Motor neuron (in vitro differentiated cells): ENCODE measurements at regions not wholly inside any gene's neighbourhood (a gene's known extent, or its start where the extent isn't known, plus 50 kb on each side); places are given as distances from the start of the nearest gene placed in this dataset.
A peak's percentile ranks its signal among the peaks of the same experiment; 100 is the strongest.
"Not testable (repeated sequence)": the region's sequence is repeated elsewhere in the genome, so short reads cannot be mapped to it uniquely, and the experiment has no call there.

ENCODE experiments used
- ATAC-seq, 8 experiments: fragments of 200-7000 bp; cut with Tn5 transposase; replicated peaks in 6 of 8; 2 replicates each; pipeline ENCODE4 v1.8.0; 2021; ENCODE audit warnings: mild to moderate bottlenecking in 8 of 8, moderate library complexity in 8 of 8
- H3K27ac ChIP-seq, 2 donors: fragments of 250-450 bp; sonication (Bioruptor Pico); 2 replicates each; pipeline ENCODE4 v1.9.0; 2021; ENCODE audit warnings: antibody characterized with exemption in 2 of 2, mild to moderate bottlenecking in 2 of 2, moderate library complexity in 1 of 2
- H3K4me1 ChIP-seq, 2 donors: fragments of 250-450 bp; sonication (Bioruptor Pico); replicated peaks in 1 of 2; 2 replicates each; pipeline ENCODE4 v1.6.1; 2021; ENCODE audit warnings: antibody characterized with exemption in 2 of 2, mild to moderate bottlenecking in 2 of 2, moderate library complexity in 1 of 2
- H3K4me3 ChIP-seq, 5 donors: fragments of 250-450 bp; sonication (Bioruptor Pico); 2 replicates each; pipeline ENCODE4 v1.9.0; 2021; ENCODE audit warnings: antibody characterized with exemption in 5 of 5, mild to moderate bottlenecking in 5 of 5, moderate library complexity in 4 of 5
- WGBS, 10 experiments: fragments of 450-650 bp; shearing (Covaris generic); methylation state at CpG; one replicate each; pipeline ENCODE4 v1.0.0; 2022; 5-methylcytosine and 5-hydroxymethylcytosine counted together
- in situ Hi-C, 9 experiments: fragments of 400-800 bp; cut with MboI; loops; one replicate each; pipeline ENCODE4 v1.15.0; 2021; ENCODE audit warnings: low sequenced_read_pairs in 9 of 9, low pct_unique_long_range_greater_than_20kb in 2 of 9; ENCODE audit not compliant: unreplicated experiment in 9 of 9

- Histone ChIP-seq H3K27ac (no peak overlapping the region), H3K4me1 (peaks cover 4 to 13% of the 10 kb centered on the region in 2 donors), H3K4me3 (no peak overlapping the region)
- in situ Hi-C loops: no loop called here
- WGBS, 10 experiments: 4 to 100% (median 58%) methylated on average over 1 to 16 of the region's 19 CpGs; no CpG with 5 or more reads in 1 of the 10 experiments
- peak in 1 of 8 experiments; percentile 90 for ATAC-seq
Observed at GRCh38 chr13:28583651-28584091, 75.3 kb upstream of the POMP start.

DNA sequence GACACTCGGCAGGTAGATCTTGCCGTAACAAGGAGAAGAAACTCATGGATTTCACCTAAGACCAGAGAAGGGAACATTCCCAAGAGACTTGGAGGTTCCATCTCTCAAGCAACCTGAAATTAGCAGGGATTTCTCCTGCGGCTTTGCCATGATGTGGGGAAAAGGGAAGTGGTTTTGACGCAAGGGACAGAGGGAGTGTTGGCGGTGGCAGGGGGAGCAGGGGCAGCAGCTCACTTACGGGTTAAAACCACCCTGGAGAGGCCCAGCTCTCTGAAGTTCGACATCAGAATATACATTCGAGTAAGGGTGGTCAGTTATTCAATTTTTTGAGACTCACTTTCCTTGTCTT, 76.1 kb upstream of the POMP start:
- H3K27ac ChIP-seq: no peak overlapping the region
- H3K4me1 ChIP-seq: peaks cover 4 to 13% of the 10 kb centered on the region in 2 donors
- WGBS, 10 experiments: 64 to 91% (median 83%) methylated on average over 3 to 7 of the region's 8 CpGs; no CpG with 5 or more reads in 3 of the 10 experiments
- H3K4me3 ChIP-seq: no peak overlapping the region
- in situ Hi-C loops: no loop called here
- ATAC-seq: no peak

DNA sequence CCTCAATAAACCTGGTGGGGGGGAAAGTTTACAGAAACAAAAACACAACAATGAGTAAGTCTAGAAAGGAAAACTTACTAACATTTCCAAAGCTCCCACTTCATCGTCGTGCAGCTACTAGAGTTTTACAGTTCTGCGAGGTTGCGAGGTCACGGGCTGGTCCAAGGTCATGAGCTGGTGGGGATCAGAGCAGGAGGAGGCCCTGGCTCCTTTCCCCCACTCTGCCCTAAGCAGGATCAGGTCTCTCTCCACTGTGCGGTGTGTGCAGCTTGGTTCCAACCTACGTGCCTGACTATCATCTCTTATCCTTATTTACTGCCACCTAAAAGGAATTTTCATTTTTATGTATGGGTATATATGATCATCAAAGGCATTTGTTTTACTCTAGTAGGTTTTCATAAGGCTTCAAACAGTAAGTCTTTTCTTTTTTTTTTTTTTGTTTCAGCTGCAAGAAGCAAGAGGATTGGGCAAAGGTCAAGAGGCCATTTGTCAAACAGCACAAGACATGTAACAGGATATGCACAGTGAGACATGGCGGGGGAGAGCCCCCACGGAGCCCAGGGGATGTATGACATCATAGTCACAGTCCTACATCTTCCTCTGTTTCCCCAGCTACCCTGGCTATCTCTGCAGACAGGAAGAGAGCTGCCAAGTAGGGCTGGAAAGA, 76.6 kb upstream of the POMP start:
- WGBS, 10 experiments: 58 to 90% (median 74%) methylated on average over 2 to 7 of the region's 9 CpGs; no CpG with 5 or more reads in 1 of the 10 experiments
- no peak overlapping the region for H3K4me3 ChIP-seq
- H3K27ac ChIP-seq: no peak overlapping the region
- peaks cover 4 to 13% of the 10 kb centered on the region in 2 donors for H3K4me1 ChIP-seq
- ATAC-seq: peak in 3 of 8 experiments; percentile 58 to 77 (median 63)
- in situ Hi-C loops: no loop called here

DNA sequence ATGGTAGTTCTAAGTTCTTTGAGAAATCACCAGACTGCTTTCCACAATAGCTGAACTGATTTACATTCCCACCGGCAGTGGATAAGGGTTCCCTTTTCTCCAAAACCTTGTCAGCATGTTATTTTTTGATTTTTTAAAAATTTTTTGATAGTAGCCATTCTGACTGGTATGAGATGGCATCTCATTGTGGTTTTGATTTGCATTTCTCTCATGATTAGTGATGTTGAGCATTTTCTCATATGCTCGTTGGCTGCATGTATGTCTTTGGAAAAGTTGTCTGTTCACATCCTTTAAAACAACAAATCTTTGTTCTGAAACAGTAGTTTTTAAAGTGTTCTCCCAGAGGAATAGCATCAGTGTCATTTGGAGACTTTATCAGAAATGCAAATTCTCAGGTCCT, 77.5 kb upstream of the POMP start:
- Histone ChIP-seq H3K4me1 (peaks cover 4 to 13% of the 10 kb centered on the region in 2 donors), H3K27ac (no peak overlapping the region), H3K4me3 (no peak overlapping the region)
- in situ Hi-C loops: no loop called here
- ATAC-seq: no peak
- WGBS, 10 experiments: 56 to 100% (median 91%) methylated on average over 2 of the region's 2 CpGs; no CpG with 5 or more reads in 4 of the 10 experiments

- ATAC-seq: no peak
- peaks cover 4 to 13% of the 10 kb centered on the region in 2 donors for H3K4me1 ChIP-seq
- in situ Hi-C loops: no loop called here
- H3K27ac ChIP-seq: no peak overlapping the region
- WGBS, 10 experiments: 46 to 89% (median 73%) methylated on average over 2 to 5 of the region's 5 CpGs; no CpG with 5 or more reads in 1 of the 10 experiments
- no peak overlapping the region for H3K4me3 ChIP-seq
Observed at GRCh38 chr13:28579736-28580135, 79.2 kb upstream of the POMP start.

- ATAC-seq: peak in 1 of 8 experiments; percentile 32
- 49 to 94% (median 74%) methylated on average over 2 to 3 of the region's 7 CpGs; no CpG with 5 or more reads in 3 of the 10 experiments for WGBS, 10 experiments
- in situ Hi-C loops: no loop called here
- H3K4me1 ChIP-seq: peaks cover 4 to 13% of the 10 kb centered on the region in 2 donors
- no peak overlapping the region for H3K27ac ChIP-seq
- no peak overlapping the region for H3K4me3 ChIP-seq
Observed at GRCh38 chr13:28579322-28579721, 79.6 kb upstream of the POMP start.

GRCh38 chr13:28576067-28576466, 81.1 kb upstream of the FLT1 start:
- no peak for ATAC-seq
- no peak overlapping the region for H3K4me3 ChIP-seq
- WGBS, 10 experiments: 92 to 100% (median 100%) methylated on average over 1 of the region's 1 CpG; no CpG with 5 or more reads in 5 of the 10 experiments
- H3K27ac ChIP-seq: no peak overlapping the region
- peaks cover 0 to 6% of the 10 kb centered on the region in 2 donors for H3K4me1 ChIP-seq
- in situ Hi-C loops: no loop called here

DNA sequence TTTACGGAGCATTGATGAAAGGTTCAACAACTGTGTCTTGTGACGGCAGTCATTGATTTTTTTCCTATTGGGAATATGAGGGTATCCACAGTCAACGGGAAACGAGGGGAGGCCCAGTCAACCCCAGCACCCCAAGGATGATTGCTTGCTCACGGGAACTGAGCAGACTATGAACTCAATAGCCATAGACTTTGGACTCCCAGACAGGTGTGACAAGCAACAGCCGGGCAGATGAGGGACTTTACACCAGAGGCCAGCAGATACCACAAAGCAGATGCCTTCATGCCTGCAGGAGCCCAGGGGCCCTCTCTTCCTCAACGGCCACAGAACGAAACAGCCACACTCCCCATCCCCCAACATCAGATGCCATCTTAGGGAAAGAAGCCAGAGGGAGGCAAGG, 80.3 kb upstream of the FLT1 start:
- H3K4me1 ChIP-seq: peaks cover 0 to 6% of the 10 kb centered on the region in 2 donors
- ATAC-seq: no peak
- in situ Hi-C loops: no loop called here
- 57 to 100% (median 89%) methylated on average over 1 to 8 of the region's 8 CpGs; no CpG with 5 or more reads in 3 of the 10 experiments for WGBS, 10 experiments
- H3K27ac ChIP-seq: no peak overlapping the region
- H3K4me3 ChIP-seq: no peak overlapping the region

DNA sequence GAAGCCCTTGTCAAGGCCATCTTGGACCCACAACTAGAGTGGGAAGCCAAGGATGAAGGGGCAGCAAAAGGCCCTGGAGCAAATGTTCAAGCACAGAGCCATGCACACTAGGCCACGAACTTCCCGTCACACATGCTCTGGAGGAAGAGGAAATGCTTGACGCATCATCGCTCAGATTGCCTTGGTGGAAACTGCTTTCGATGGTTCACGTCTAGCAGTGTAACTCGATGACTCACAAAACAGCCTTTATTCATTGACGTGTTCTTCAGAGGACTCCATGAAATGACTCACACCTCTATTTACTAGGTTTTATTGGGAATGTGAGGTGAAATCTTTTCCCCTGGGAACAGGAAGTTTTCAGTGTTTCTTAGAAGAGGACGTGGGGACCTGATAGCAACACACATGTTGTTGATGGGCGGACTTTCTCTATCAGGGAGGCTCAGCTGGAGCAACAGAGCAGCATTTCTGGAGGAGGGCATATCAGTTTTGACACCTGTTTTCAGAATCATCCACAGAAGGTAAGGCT, 79.8 kb upstream of the FLT1 start:
- in situ Hi-C loops: no loop called here
- 20 to 100% (median 77%) methylated on average over 1 to 7 of the region's 10 CpGs; no CpG with 5 or more reads in 1 of the 10 experiments for WGBS, 10 experiments
- Histone ChIP-seq H3K4me1 (peaks cover 0 to 6% of the 10 kb centered on the region in 2 donors), H3K27ac (no peak overlapping the region), H3K4me3 (no peak overlapping the region)
- ATAC-seq: peak in 7 of 8 experiments; percentile 21 to 89 (median 52)

DNA sequence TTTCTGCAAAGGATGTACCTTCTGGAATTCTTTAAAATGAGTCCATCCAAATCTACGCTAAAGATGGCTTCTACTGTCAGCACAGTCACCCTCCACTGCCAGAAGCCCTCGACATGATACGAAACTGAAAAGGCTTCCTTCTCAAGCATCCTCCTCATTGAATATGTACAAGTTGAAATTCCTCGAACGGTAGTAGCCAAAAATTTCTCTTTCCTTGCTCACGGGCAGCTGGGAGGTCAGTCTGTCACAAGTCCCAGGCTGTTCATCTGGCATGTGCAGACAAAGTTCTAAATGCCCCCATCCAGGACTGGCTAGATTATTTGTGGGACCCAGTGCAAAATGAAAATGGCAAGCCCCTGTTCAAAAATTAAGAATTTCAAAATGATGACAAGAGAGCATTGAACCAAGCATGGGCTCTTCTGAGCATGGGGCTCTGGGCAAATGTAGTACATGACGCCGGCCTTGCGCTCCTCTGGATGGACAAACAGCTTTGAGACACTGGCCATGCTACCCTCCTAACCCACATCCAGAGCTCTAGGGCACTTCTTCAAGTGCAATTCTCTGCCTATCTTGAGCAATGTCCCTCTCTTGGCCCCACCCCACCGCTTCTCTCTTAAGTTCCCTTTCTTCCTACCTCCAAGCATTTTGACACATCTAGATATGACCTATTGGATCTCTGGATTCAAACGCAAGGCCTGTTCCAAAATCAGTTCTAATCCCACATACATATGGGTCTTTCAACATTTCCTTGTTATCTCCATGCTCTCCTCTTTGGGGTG, 78.9 kb upstream of the FLT1 start:
- WGBS, 10 experiments: 20 to 100% (median 68%) methylated on average over 1 to 9 of the region's 11 CpGs
- Histone ChIP-seq H3K27ac (no peak overlapping the region), H3K4me3 (no peak overlapping the region), H3K4me1 (no peaks in the 10 kb centered on the region)
- in situ Hi-C loops: no loop called here
- no peak for ATAC-seq

- WGBS, 10 experiments: 33 to 100% (median 91%) methylated on average over 1 to 5 of the region's 5 CpGs
- Histone ChIP-seq H3K27ac (no peak overlapping the region), H3K4me1 (no peaks in the 10 kb centered on the region), H3K4me3 (no peak overlapping the region)
- ATAC-seq: no peak
- in situ Hi-C loops: no loop called here
Observed at GRCh38 chr13:28572871-28573270, 77.9 kb upstream of the FLT1 start.

DNA sequence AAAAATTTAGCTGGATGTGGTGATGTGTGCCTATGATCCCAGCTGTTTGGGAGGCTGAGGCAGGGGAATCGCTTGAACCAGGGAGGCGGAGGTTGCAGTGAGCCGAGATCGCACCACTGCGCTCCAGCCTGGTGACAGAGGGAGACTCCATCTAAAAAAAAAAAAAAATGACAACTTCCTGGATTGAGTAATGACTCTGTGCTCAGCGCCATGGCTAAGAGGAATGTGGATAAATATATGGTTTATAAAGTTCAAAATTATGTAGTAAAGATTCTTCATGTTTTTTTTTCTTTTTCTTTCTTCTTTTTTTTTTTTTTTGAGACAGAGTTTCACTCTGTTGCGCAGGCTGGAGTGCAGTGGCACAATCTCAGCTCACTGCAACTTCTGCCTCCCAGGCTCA, 75.4 kb upstream of the FLT1 start:
- ATAC-seq, H3K4me1 ChIP-seq, H3K4me3 ChIP-seq, H3K27ac ChIP-seq, in situ Hi-C loops: not testable (repeated sequence)
- 75 to 100% (median 96%) methylated on average over 2 to 6 of the region's 7 CpGs; no CpG with 5 or more reads in 2 of the 10 experiments for WGBS, 10 experiments

DNA sequence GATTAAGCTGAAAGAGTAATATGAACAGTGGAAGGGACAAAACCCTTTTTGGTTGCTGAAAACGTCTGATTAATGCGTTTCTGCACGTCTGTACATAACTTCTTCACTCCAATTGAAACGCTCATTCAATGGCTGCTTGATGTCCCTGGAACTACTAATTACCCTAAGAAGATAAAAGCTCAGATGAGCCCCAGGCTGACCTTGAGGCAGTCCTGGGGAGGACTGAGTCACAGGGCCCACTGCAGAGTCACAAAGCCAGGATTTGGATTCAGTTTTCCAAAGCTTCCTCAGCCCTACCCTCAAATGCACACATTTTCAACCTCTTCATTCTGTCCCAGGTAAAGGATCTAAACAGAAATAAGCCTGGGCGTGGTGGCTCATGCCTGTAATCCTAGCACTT, 75.0 kb upstream of the FLT1 start:
- H3K27ac ChIP-seq: no peak overlapping the region
- no peak overlapping the region for H3K4me3 ChIP-seq
- 40 to 89% (median 71%) methylated on average over 1 to 5 of the region's 5 CpGs; no CpG with 5 or more reads in 2 of the 10 experiments for WGBS, 10 experiments
- no peaks in the 10 kb centered on the region for H3K4me1 ChIP-seq
- in situ Hi-C loops: no loop called here
- no peak for ATAC-seq
